NCI-H2107 treated with DMSO at 0.1 percent for 48 hours (cell line): ENCODE measurements at regions not wholly inside any gene's neighbourhood (a gene's known extent, or its start where the extent isn't known, plus 50 kb on each side); places are given as distances from the start of the nearest gene placed in this dataset.
A peak's percentile ranks its signal among the peaks of the same experiment; 100 is the strongest.

Source experiments
- DNase-seq: peaks from one replicate; lab custom pipeline; 2025; ENCODE audit not compliant: unreplicated experiment; lab: John Stamatoyannopoulos, UW

DNA sequence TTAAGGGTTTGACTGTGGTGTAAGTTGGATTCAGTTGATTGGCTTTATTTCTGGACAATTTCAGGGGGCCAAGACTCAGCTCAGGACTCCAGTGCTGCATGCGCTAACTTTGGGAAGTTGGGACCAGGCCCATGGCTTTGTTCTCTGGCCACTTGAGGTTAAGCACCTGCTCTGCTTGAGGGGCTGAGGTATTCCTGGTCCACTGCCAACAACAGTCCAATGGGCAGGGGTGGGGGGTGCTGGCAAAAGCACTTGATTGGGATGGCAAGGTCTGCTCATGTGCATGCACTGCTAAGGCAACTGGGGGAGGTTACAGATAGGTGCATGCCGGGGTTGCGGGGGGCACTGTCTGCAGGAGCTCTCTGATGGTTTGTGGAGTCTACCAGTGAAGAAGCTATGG, 52.6 kb upstream of the ASB17 start:
- DNase-seq: no peak

- no peak for DNase-seq
These were observed 53.6 kb upstream of the ASB17 start for GRCh38 chr1:75985827-75986226.

DNA sequence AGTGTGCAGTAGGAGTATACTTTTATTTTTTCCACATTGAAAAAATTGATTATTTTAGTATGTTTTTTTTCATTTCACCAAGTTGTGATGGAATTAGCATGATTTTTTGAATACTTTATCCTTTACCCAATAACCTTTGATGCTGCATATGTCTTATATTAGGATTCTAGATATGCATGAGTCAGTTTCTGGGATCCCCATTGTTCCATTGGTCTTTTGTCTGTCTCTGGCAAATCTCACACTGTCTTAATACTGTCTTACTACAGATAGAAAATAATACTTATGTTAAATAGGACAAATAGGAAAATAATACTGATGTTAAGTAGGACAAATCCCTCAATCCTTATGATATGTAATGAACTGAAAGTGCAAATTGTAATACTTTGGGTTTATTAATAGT, 54.3 kb upstream of the ASB17 start:
- DNase-seq: no peak

DNA sequence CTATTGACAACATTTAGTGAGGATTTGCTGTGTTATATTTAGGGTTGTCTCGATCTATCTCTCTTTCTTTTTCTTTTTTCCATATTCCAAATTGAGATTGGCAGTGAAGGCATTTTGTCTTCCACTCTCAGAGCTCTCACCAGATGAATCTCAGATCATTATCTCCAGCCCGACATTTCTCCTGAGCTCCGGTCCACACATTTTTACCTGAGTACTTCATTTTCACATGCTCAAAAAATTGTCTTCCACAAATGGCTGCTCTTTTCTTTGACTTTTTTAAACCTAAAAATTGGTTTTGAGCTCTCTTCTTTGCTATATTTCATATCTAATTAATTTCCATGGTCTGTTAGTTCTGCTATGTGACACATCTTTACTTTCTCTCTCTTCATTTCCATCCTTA, 56.9 kb upstream of the ASB17 start:
- DNase-seq: no peak

- DNase-seq: no peak
These were observed 58.5 kb upstream of the ASB17 start for GRCh38 chr1:75990686-75991085.

DNA sequence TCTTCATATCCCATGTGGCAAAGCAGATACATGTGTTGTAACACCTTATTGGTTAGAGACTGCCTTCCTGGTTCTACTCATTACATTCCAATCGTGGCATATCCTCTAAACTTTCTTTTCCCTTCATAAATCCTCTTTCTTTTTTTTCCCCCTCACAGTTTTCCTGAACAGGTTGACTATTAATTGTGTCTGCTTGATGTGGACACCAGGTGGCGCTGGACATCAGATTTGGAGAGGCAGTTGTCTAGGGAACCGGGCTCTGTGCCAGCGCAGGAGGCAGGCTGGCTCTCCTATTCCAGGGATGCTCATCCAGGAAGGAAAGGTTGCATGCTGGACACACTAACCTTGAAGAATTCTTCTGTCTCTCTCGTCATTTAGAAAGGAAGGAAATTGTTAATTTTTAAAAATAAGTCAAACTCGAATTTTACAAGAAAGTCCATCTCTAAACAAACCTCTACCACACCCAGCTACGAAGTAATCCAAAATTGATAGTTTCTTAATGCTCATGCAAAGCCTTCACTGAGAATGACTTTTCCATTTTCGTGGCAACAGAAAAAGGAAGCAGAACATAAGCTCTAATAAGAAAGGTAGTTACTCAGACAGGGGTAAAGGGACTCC, 59.4 kb upstream of the ASB17 start:
- peak; percentile 62 for DNase-seq

GRCh38 chr1:75992312-75992711, 60.1 kb upstream of the ASB17 start:
- no peak for DNase-seq

- no peak for DNase-seq
These were observed 61.5 kb upstream of the ASB17 start for GRCh38 chr1:75993661-75994060.

DNA sequence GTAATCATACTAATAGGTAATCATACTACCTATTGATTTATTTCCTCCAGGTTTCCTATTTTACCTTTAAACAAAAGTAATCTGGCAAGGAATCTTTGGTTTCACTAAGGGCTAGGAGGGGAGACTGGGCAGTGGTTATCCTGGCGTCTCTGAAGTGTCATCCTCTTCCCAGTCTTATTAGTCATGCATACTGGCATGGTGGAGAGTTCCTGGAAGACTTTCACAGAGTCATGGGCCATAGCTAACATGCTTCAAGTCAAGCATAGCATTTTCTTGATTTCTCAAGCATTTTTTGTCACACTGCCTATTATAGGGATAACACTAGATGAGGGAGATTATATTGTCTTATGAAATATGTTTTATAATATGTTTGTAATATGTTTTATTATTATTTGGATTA, 64.0 kb upstream of the ASB17 start:
- no peak for DNase-seq

GRCh38 chr1:75999034-75999433, 66.8 kb upstream of the ASB17 start:
- no peak for DNase-seq

- DNase-seq: no peak
These were observed 70.6 kb upstream of the ST6GALNAC3 start for GRCh38 chr1:76003946-76004345.

DNA sequence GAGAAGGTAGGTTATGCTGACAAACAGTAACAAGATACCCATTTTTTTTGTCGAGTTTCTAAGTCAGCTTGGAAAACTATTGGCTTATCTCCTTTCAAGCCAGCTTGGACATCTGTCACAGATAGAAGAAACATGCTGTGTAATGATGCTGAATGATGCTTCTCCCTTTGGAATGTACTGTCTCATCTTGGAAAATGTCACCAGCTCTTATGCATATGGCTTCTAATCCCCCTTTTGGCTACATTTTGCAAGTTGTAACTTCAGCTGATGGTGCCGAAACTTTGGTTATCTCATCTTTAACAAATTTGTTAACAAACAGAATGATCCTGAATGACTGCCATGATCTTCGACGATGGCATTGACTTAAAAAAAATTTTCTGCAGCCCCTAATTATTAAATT, 68.8 kb upstream of the ST6GALNAC3 start:
- no peak for DNase-seq

- DNase-seq: no peak
These were observed 68.3 kb upstream of the ST6GALNAC3 start for GRCh38 chr1:76006234-76006633.

GRCh38 chr1:76010802-76011201, 63.7 kb upstream of the ST6GALNAC3 start:
- no peak for DNase-seq

DNA sequence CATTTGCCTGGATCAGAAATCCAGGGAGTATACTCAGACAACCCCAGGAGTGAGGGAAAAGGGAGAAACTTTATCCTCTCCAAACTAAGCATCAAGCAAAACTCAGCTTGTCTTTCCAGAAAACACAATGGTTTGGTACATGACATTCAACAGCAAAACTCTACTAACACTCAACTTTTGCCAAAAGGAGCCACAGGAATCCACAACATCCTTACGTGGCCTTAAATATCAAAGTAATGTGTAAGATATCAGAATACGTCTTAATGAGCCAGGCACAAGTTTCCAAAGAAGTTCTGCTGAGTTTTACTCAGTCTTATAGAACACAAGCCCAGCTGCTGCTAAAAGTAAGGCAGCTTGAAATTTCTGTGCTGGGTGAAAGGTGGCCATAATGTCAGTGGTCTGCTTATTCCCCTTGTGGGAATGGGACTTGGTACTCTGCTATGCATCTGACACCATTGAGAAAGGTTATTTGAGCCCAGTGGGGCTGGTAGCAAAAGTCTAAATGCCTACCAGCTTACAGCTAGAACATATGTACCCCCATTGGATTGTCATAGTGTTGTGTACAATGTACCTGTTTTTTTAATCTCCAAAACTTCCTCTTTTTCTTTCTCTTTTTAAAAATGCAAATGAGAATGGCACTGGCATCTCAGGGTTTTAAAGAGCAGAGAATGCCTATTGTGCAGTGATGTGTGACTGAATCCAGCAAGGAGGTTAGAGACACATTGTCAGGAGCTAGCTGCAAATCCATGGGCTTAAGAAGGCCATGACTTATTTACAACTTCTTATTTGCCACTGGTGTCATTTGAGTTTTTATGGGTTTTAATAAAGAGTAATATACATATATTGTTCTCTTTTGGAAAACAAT, 62.0 kb upstream of the ST6GALNAC3 start:
- DNase-seq: no peak

- DNase-seq: no peak
These were observed 61.4 kb upstream of the ST6GALNAC3 start for GRCh38 chr1:76013206-76013581.

- no peak for DNase-seq
These were observed 59.0 kb upstream of the ST6GALNAC3 start for GRCh38 chr1:76015478-76016103.

- no peak for DNase-seq
These were observed 56.5 kb upstream of the ST6GALNAC3 start for GRCh38 chr1:76018045-76018444.

DNA sequence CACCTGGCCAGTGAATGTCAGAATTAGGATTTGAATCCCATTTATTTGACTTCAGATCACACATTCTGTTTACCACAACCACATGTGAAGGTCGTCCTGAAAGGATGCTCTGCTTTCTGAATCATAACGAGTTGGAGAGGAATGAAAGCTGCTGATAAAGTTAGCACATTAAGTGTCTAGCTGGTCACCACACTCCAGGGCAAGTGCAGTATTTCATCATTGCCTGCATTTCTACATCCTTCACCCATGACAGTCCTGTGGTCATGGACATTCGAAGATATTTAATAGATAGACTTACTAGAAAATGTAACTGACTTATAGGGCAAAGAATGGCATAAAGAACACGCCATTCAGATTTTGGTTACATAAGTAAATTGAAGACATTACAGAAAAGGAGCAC, 52.7 kb upstream of the ST6GALNAC3 start:
- DNase-seq: no peak

GRCh38 chr1:76023669-76024435, 50.7 kb upstream of the ST6GALNAC3 start:
- no peak for DNase-seq
